ENCODE measurements at regions not wholly inside any gene's neighbourhood (a gene's known extent, or its start where the extent isn't known, plus 50 kb on each side); places are given as distances from the start of the nearest gene placed in this dataset.

GRCh38 chr6:126786262-126786661 is 332.2 kb upstream of the RSPO3 start:
- Histone ChIP-seq H2AK5ac (ENCODE audit: low read depth, low read length) (no peak overlapping the region), H3K4me1 (ENCODE audit: control insufficient read depth, insufficient read depth, low read length) (no peaks in the 10 kb centered on the region), H3K18ac (ENCODE audit: low read depth, low read length) (no peak overlapping the region), H3K4me2 (ENCODE audit: low read depth, low read length) (no peak overlapping the region), H2AFZ (replicated peaks; ENCODE audit: low read length, poor library complexity) (no peak overlapping the region), H2AK9ac (replicated peaks; ENCODE audit: low read depth, low read length, poor library complexity) (no peak overlapping the region), H3K14ac (replicated peaks; ENCODE audit: low read depth, low read length) (no peak overlapping the region), H3K27me3 (ENCODE audit: control insufficient read depth, insufficient read depth, low read length) (no peaks in the 10 kb centered on the region; the same call in 1 of the 2 replicates), H3K9me1 (ENCODE audit: insufficient read depth, low read length) (no peaks in the 10 kb centered on the region), H3K4ac (ENCODE audit: low read depth, low read length) (no peak overlapping the region), H2BK15ac (ENCODE audit: low read depth, low read length) (no peak overlapping the region), H3K23ac (ENCODE audit: low read depth, low read length) (no peak overlapping the region), H3K36me3 (ENCODE audit: control insufficient read depth, insufficient read depth, low read length) (no peaks in the 10 kb centered on the region), H2BK5ac (ENCODE audit: low read depth, low read length, poor library complexity, severe bottlenecking) (no peak overlapping the region), H4K5ac (ENCODE audit: low read depth, low read length) (no peak overlapping the region), H3K56ac (ENCODE audit: extremely low read depth, insufficient read depth, low read length) (no peak overlapping the region), H3K9ac (ENCODE audit: low read depth, low read length) (no peak overlapping the region), H4K20me1 (ENCODE audit: insufficient read depth, low read length) (no peaks in the 10 kb centered on the region), H3K4me3 (ENCODE audit: insufficient read depth, low read depth, low read length) (no peak overlapping the region), H2BK20ac (ENCODE audit: low read depth, low read length) (no peak overlapping the region), H2BK120ac (ENCODE audit: low read depth, low read length) (no peak overlapping the region), H3K9me3 (ENCODE audit: control insufficient read depth, insufficient read depth, low read length) (no peaks in the 10 kb centered on the region), H3K79me1 (ENCODE audit: low read depth in 1 of 2, low read length in 2 of 2) (no peaks in the 10 kb centered on the region), H4K8ac (ENCODE audit: low read depth in 2 of 2, low read length in 2 of 2) (no peak overlapping the region), H4K91ac (ENCODE audit: insufficient read depth, low read depth, low read length) (no peak overlapping the region), H3K27ac (ENCODE audit: insufficient read depth, low read length) (no peak overlapping the region)
- TF ChIP-seq CTCF (conservative IDR thresholded peaks at IDR 0.05; ENCODE audit: low read depth, low read length) (no peak), MAFK (IDR thresholded peaks at IDR 0.05; ENCODE audit: low read depth, low read length) (no peak), ELK1 (IDR thresholded peaks at IDR 0.05; ENCODE audit: borderline replicate concordance, low read depth, low read length) (no peak), CHD1 (IDR thresholded peaks at IDR 0.05; ENCODE audit: low read depth, low read length) (no peak), RAD21 (IDR thresholded peaks at IDR 0.05; ENCODE audit: low read length) (no peak), MXI1 (IDR thresholded peaks at IDR 0.05; ENCODE audit: borderline replicate concordance, low read depth, low read length) (no peak), RFX5 (IDR thresholded peaks at IDR 0.05; ENCODE audit: low read depth, low read length) (no peak), USF2 (IDR thresholded peaks at IDR 0.05; ENCODE audit: low read depth, low read length) (no peak), CEBPB (IDR thresholded peaks at IDR 0.05; ENCODE audit: low read depth, low read length) (no peak), SMC3 (IDR thresholded peaks at IDR 0.05; ENCODE audit: low read depth, low read length) (no peak), MAZ (IDR thresholded peaks at IDR 0.05; ENCODE audit: borderline replicate concordance, low read depth, low read length) (no peak), RCOR1 (IDR thresholded peaks at IDR 0.05; ENCODE audit: insufficient replicate concordance, low read length) (no peak), FOS (IDR thresholded peaks at IDR 0.05; ENCODE audit: low read depth, low read length) (no peak), POLR2A (IDR thresholded peaks at IDR 0.05; ENCODE audit: low read depth, low read length) (no peak), NFE2L2 (IDR thresholded peaks at IDR 0.05; ENCODE audit: low read depth, low read length) (no peak)
- ATAC-seq (ENCODE audit: low read depth), result peak; percentile 44; the same call in 1 of the 2 replicates
- WGBS, 2 experiments (ENCODE audit: extremely low coverage in 2 of 2, insufficient read length in 1 of 2), result no CpG with 5 or more reads among the region's 1 CpG
- dilution Hi-C loops (cut with HindIII; ENCODE audit: low sequenced_read_pairs, unreplicated experiment), result no loop called here
- intact Hi-C loops (cut with micrococcal nuclease), result no loop called here
- no TSS peak for BruUV-seq (replicated peaks)
- POLR2A ChIA-PET (ENCODE audit: unreplicated experiment), result no interaction called here
- in situ Hi-C loops (cut with MboI; ENCODE audit: low sequenced_read_pairs), result no loop called here
- peak; percentile 46 for DNase-seq
- CTCF ChIA-PET, result no interaction called here
